ENCODE measurements at regions not wholly inside any gene's neighbourhood (a gene's known extent, or its start where the extent isn't known, plus 50 kb on each side); places are given as distances from the start of the nearest gene placed in this dataset.

- intact Hi-C loops (cut with micrococcal nuclease; ENCODE audit: unreplicated experiment): no loop called here
- ATAC-seq: no peak
- H3K9me3 ChIP-seq (ENCODE audit: control insufficient read depth, insufficient read depth, low read depth, low read length): no peaks in the 10 kb centered on the region
- ChIA-PET POLR2A (no interaction called here), CTCF (no interaction called here)
- H3K4me3 ChIP-seq (ENCODE audit: low read depth in 2 of 2, low read length in 2 of 2): no peak overlapping the region
- H3K27ac ChIP-seq (ENCODE audit: low read length): no peak overlapping the region
- in situ Hi-C loops (cut with HindIII; ENCODE audit: low pct_unique_long_range_greater_than_20kb, low sequenced_read_pairs): no loop called here
- H3K36me3 ChIP-seq (ENCODE audit: control insufficient read depth, insufficient read depth, low read length): no peaks in the 10 kb centered on the region
- no peaks in the 10 kb centered on the region for H3K27me3 ChIP-seq (ENCODE audit: control insufficient read depth, insufficient read depth, low read length)
- no peaks in the 10 kb centered on the region for H3K4me1 ChIP-seq (ENCODE audit: control insufficient read depth, insufficient read depth, low read length)
- no peak for DNase-seq (ENCODE audit: low read depth, low spot score)
- BruUV-seq (replicated peaks): no TSS peak
- TF ChIP-seq SIN3A (IDR thresholded peaks at IDR 0.05; ENCODE audit: borderline replicate concordance, insufficient read depth, low read depth, low read length) (no peak), TCF7L2 (IDR thresholded peaks at IDR 0.05; ENCODE audit: low read depth, low read length) (no peak), POLR2AphosphoS5 (IDR thresholded peaks at IDR 0.05; ENCODE audit: low read depth, low read length) (no peak)
- TF ChIP-seq, protein P1, sequence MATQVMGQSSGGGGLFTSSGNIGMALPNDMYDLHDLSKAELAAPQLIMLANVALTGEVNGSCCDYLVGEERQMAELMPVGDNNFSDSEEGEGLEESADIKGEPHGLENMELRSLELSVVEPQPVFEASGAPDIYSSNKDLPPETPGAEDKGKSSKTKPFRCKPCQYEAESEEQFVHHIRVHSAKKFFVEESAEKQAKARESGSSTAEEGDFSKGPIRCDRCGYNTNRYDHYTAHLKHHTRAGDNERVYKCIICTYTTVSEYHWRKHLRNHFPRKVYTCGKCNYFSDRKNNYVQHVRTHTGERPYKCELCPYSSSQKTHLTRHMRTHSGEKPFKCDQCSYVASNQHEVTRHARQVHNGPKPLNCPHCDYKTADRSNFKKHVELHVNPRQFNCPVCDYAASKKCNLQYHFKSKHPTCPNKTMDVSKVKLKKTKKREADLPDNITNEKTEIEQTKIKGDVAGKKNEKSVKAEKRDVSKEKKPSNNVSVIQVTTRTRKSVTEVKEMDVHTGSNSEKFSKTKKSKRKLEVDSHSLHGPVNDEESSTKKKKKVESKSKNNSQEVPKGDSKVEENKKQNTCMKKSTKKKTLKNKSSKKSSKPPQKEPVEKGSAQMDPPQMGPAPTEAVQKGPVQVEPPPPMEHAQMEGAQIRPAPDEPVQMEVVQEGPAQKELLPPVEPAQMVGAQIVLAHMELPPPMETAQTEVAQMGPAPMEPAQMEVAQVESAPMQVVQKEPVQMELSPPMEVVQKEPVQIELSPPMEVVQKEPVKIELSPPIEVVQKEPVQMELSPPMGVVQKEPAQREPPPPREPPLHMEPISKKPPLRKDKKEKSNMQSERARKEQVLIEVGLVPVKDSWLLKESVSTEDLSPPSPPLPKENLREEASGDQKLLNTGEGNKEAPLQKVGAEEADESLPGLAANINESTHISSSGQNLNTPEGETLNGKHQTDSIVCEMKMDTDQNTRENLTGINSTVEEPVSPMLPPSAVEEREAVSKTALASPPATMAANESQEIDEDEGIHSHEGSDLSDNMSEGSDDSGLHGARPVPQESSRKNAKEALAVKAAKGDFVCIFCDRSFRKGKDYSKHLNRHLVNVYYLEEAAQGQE (IDR thresholded peaks at IDR 0.05; ENCODE audit: insufficient read depth in 1 of 2, low read depth in 2 of 2, low read length in 1 of 2): no peak
- TF ChIP-seq, protein P2, sequence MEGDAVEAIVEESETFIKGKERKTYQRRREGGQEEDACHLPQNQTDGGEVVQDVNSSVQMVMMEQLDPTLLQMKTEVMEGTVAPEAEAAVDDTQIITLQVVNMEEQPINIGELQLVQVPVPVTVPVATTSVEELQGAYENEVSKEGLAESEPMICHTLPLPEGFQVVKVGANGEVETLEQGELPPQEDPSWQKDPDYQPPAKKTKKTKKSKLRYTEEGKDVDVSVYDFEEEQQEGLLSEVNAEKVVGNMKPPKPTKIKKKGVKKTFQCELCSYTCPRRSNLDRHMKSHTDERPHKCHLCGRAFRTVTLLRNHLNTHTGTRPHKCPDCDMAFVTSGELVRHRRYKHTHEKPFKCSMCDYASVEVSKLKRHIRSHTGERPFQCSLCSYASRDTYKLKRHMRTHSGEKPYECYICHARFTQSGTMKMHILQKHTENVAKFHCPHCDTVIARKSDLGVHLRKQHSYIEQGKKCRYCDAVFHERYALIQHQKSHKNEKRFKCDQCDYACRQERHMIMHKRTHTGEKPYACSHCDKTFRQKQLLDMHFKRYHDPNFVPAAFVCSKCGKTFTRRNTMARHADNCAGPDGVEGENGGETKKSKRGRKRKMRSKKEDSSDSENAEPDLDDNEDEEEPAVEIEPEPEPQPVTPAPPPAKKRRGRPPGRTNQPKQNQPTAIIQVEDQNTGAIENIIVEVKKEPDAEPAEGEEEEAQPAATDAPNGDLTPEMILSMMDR (IDR thresholded peaks at IDR 0.05): no peak
These were observed 71.0 kb downstream of the C5orf15 start for GRCh38 chr5:133897431-133897830.

DNA sequence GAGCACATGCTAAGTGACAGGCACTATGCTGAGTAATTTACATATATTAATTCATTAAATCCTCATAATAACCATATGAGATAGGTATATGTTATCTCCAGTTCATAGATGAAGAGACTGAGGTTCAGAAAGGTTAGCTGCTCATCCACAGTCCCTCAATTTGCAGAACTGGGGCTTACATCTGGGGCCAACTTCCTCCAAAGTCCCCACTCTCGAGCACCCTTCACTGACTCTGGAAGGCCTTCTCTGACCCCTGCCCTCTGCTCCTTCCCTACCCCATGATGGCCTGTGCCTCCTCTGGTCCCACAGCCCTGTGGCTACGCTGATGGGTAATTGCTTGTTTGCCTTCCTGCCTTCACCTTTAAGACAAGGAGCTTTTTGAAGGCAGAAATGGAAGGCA, 71.6 kb downstream of the C5orf15 start:
- Histone ChIP-seq H3K27ac (ENCODE audit: low read length) (no peak overlapping the region), H3K36me3 (ENCODE audit: control insufficient read depth, insufficient read depth, low read length) (no peaks in the 10 kb centered on the region), H3K27me3 (ENCODE audit: control insufficient read depth, insufficient read depth, low read length) (no peaks in the 10 kb centered on the region), H3K4me1 (ENCODE audit: control insufficient read depth, insufficient read depth, low read length) (no peaks in the 10 kb centered on the region), H3K9me3 (ENCODE audit: control insufficient read depth, insufficient read depth, low read depth, low read length) (no peaks in the 10 kb centered on the region), H3K4me3 (ENCODE audit: low read depth in 2 of 2, low read length in 2 of 2) (no peak overlapping the region)
- BruUV-seq (replicated peaks): no TSS peak
- TF ChIP-seq TCF7L2 (IDR thresholded peaks at IDR 0.05; ENCODE audit: low read depth, low read length) (no peak), SIN3A (IDR thresholded peaks at IDR 0.05; ENCODE audit: borderline replicate concordance, insufficient read depth, low read depth, low read length) (no peak), POLR2AphosphoS5 (IDR thresholded peaks at IDR 0.05; ENCODE audit: low read depth, low read length) (no peak)
- TF ChIP-seq, protein P1 (IDR thresholded peaks at IDR 0.05; ENCODE audit: insufficient read depth in 1 of 2, low read depth in 2 of 2, low read length in 1 of 2): no peak
- TF ChIP-seq, protein P2 (IDR thresholded peaks at IDR 0.05): no peak
- in situ Hi-C loops (cut with HindIII; ENCODE audit: low pct_unique_long_range_greater_than_20kb, low sequenced_read_pairs): no loop called here
- DNase-seq (ENCODE audit: low read depth, low spot score): no peak
- ChIA-PET CTCF (no interaction called here), POLR2A (no interaction called here)
- ATAC-seq: no peak
- intact Hi-C loops (cut with micrococcal nuclease; ENCODE audit: unreplicated experiment): no loop called here

All from Panc1 (cell line).